ENCODE measurements at regions not wholly inside any gene's neighbourhood (a gene's known extent, or its start where the extent isn't known, plus 50 kb on each side); places are given as distances from the start of the nearest gene placed in this dataset.

DNA sequence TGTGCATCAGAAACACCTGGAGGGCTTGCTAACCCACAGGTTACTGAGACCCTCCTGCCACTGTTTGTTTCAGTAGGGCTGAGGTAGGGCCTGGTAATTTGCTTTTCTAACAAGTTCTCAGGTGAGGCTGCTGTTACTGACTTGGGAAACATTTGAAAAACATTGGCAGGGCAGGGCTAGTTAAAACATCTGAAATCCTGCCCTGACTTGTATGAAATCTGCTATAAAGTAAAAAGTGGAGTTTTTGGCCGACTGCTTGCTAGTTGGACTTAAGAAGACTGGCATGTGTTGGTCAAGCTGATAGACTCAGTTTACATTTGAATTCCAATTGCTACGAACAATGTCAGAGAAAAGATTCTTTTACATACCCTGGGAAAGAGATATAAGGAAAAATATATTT, 111.6 kb upstream of the DLX2 start:
- H4K20me1 ChIP-seq (ENCODE audit: insufficient read depth, low read length) = no peaks in the 10 kb centered on the region
- peaks cover 10% of the 10 kb centered on the region for H3K27me3 ChIP-seq (ENCODE audit: insufficient read depth, low read length, poor library complexity)
- H3K9me3 ChIP-seq (ENCODE audit: insufficient read depth, low read length, severe bottlenecking) = no peaks in the 10 kb centered on the region
- H3K4me2 ChIP-seq (ENCODE audit: insufficient read depth, low read length) = no peak overlapping the region
- H3K27ac ChIP-seq (ENCODE audit: low read length) = no peak overlapping the region
- no peak for TF ChIP-seq CTCF (IDR thresholded peaks at IDR 0.05; ENCODE audit: borderline replicate concordance, extremely low read depth, low read length, poor library complexity, severe bottlenecking)
- no peak for TF ChIP-seq EZH2 (IDR thresholded peaks at IDR 0.05; ENCODE audit: borderline replicate concordance, low read depth, low read length, severe bottlenecking)
- H2AFZ ChIP-seq (ENCODE audit: low read depth, low read length) = no peak overlapping the region
- H3K79me2 ChIP-seq (ENCODE audit: insufficient read depth, low read length) = no peaks in the 10 kb centered on the region
- H3K9ac ChIP-seq (ENCODE audit: low read depth, low read length) = no peak overlapping the region
- no peaks in the 10 kb centered on the region for H3K4me1 ChIP-seq (ENCODE audit: insufficient read depth, low read length)
- DNase-seq (no peak), ATAC-seq (ENCODE audit: insufficient read depth, low read depth) (no peak)
- H3K36me3 ChIP-seq (ENCODE audit: insufficient read depth, low read length) = no peaks in the 10 kb centered on the region
- H3K4me3 ChIP-seq (ENCODE audit: low read depth in 1 of 2, low read length in 2 of 2) = no peak overlapping the region

GRCh38 chr2:172215172-172215935, 112.7 kb upstream of the DLX2 start:
- no peaks in the 10 kb centered on the region for H3K9me3 ChIP-seq (ENCODE audit: insufficient read depth, low read length, severe bottlenecking)
- H3K79me2 ChIP-seq (ENCODE audit: insufficient read depth, low read length) = no peaks in the 10 kb centered on the region
- DNase-seq = no peak
- no peak for ATAC-seq (ENCODE audit: insufficient read depth, low read depth)
- H3K4me1 ChIP-seq (ENCODE audit: insufficient read depth, low read length) = no peaks in the 10 kb centered on the region
- H3K9ac ChIP-seq (ENCODE audit: low read depth, low read length) = no peak overlapping the region
- H2AFZ ChIP-seq (ENCODE audit: low read depth, low read length) = no peak overlapping the region
- no peaks in the 10 kb centered on the region for H3K36me3 ChIP-seq (ENCODE audit: insufficient read depth, low read length)
- H3K27me3 ChIP-seq (ENCODE audit: insufficient read depth, low read length, poor library complexity) = peaks cover 10% of the 10 kb centered on the region
- H3K4me3 ChIP-seq (ENCODE audit: low read depth in 1 of 2, low read length in 2 of 2) = no peak overlapping the region
- H4K20me1 ChIP-seq (ENCODE audit: insufficient read depth, low read length) = no peaks in the 10 kb centered on the region
- no peak overlapping the region for H3K27ac ChIP-seq (ENCODE audit: low read length)
- TF ChIP-seq CTCF (IDR thresholded peaks at IDR 0.05; ENCODE audit: borderline replicate concordance, extremely low read depth, low read length, poor library complexity, severe bottlenecking) (no peak), EZH2 (IDR thresholded peaks at IDR 0.05; ENCODE audit: borderline replicate concordance, low read depth, low read length, severe bottlenecking) (no peak)
- H3K4me2 ChIP-seq (ENCODE audit: insufficient read depth, low read length) = no peak overlapping the region

DNA sequence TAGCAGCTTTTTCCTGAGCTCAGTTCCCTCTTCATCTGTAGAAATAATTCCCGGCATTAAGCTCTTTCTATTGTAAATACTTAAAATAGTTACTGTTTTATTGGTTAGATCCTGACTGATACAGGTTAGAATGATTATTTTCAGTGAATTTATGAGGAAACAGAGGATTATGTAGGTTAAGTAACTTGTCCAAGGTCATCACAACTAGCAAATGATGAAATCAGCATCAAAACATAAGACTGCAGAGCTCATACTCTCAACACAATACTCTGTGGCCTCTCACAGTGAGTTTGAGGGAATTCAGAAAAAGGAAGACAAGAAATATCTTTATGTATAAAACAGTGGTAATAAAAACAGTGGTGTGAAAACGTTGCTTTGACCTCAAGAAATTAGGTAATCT, 113.2 kb upstream of the DLX2 start:
- Histone ChIP-seq H3K27ac (ENCODE audit: low read length) (no peak overlapping the region), H4K20me1 (ENCODE audit: insufficient read depth, low read length) (no peaks in the 10 kb centered on the region), H3K27me3 (ENCODE audit: insufficient read depth, low read length, poor library complexity) (peaks cover 10% of the 10 kb centered on the region), H3K4me2 (ENCODE audit: insufficient read depth, low read length) (no peak overlapping the region), H2AFZ (ENCODE audit: low read depth, low read length) (no peak overlapping the region), H3K36me3 (ENCODE audit: insufficient read depth, low read length) (no peaks in the 10 kb centered on the region), H3K79me2 (ENCODE audit: insufficient read depth, low read length) (no peaks in the 10 kb centered on the region), H3K4me3 (ENCODE audit: low read depth in 1 of 2, low read length in 2 of 2) (no peak overlapping the region), H3K4me1 (ENCODE audit: insufficient read depth, low read length) (no peaks in the 10 kb centered on the region), H3K9ac (ENCODE audit: low read depth, low read length) (no peak overlapping the region), H3K9me3 (ENCODE audit: insufficient read depth, low read length, severe bottlenecking) (no peaks in the 10 kb centered on the region)
- no peak for ATAC-seq (ENCODE audit: insufficient read depth, low read depth)
- TF ChIP-seq EZH2 (IDR thresholded peaks at IDR 0.05; ENCODE audit: borderline replicate concordance, low read depth, low read length, severe bottlenecking) (no peak), CTCF (IDR thresholded peaks at IDR 0.05; ENCODE audit: borderline replicate concordance, extremely low read depth, low read length, poor library complexity, severe bottlenecking) (no peak)
- DNase-seq = no peak
